ENCODE measurements at regions not wholly inside any gene's neighbourhood (a gene's known extent, or its start where the extent isn't known, plus 50 kb on each side); places are given as distances from the start of the nearest gene placed in this dataset.
"Not testable (repeated sequence)": the region's sequence is repeated elsewhere in the genome, so short reads cannot be mapped to it uniquely, and the experiment has no call there.

- DNase-seq (ENCODE audit: low spot score): no peak
Observed at GRCh38 chr18:3328532-3328931, 66.6 kb downstream of the MYL12B start.

GRCh38 chr18:3329471-3329870 lies 67.5 kb downstream of the MYL12B start:
- no peak for DNase-seq (ENCODE audit: low spot score)

GRCh38 chr18:3329872-3330271 lies 67.9 kb downstream of the MYL12B start:
- no peak for DNase-seq (ENCODE audit: low spot score)

GRCh38 chr18:3330622-3331021 lies 68.7 kb downstream of the MYL12B start:
- DNase-seq (ENCODE audit: low spot score): no peak

GRCh38 chr18:3332376-3332775 lies 70.4 kb downstream of the MYL12B start:
- DNase-seq (ENCODE audit: low spot score): no peak

GRCh38 chr18:3333056-3333720 lies 71.3 kb downstream of the MYL12B start:
- no peak for DNase-seq (ENCODE audit: low spot score)

GRCh38 chr18:3333721-3334386 lies 71.9 kb downstream of the MYL12B start:
- DNase-seq (ENCODE audit: low spot score): no peak

GRCh38 chr18:3340015-3340681 lies 78.2 kb downstream of the MYL12B start:
- DNase-seq (ENCODE audit: low spot score): no peak

- no peak for DNase-seq (ENCODE audit: low spot score)
Observed at GRCh38 chr18:3340682-3341097, 78.8 kb downstream of the MYL12B start.

- no peak for DNase-seq (ENCODE audit: low spot score)
Observed at GRCh38 chr18:3342628-3343027, 80.7 kb downstream of the MYL12B start.

GRCh38 chr18:3345452-3345851 lies 83.5 kb downstream of the MYL12B start:
- DNase-seq (ENCODE audit: low spot score): no peak

GRCh38 chr18:3345885-3346284 lies 84.0 kb downstream of the MYL12B start:
- DNase-seq (ENCODE audit: low spot score): no peak

- DNase-seq (ENCODE audit: low spot score): no peak
Observed at GRCh38 chr18:3346487-3346886, 84.6 kb downstream of the MYL12B start.

GRCh38 chr18:3347286-3347803 lies 85.4 kb downstream of the MYL12B start:
- no peak for DNase-seq (ENCODE audit: low spot score)

GRCh38 chr18:3348176-3348575 lies 86.2 kb downstream of the MYL12B start:
- DNase-seq (ENCODE audit: low spot score): no peak

GRCh38 chr18:3349046-3349841 lies 87.3 kb downstream of the MYL12B start:
- not testable (repeated sequence) for DNase-seq (ENCODE audit: low spot score)

GRCh38 chr18:3350021-3350420 lies 88.1 kb downstream of the MYL12B start:
- DNase-seq (ENCODE audit: low spot score): no peak

- DNase-seq (ENCODE audit: low spot score): no peak
Observed at GRCh38 chr18:3350566-3351527, 88.9 kb downstream of the MYL12B start.

- no peak for DNase-seq (ENCODE audit: low spot score)
Observed at GRCh38 chr18:3354506-3354905, 92.6 kb downstream of the MYL12B start.

- no peak for DNase-seq (ENCODE audit: low spot score)
Observed at GRCh38 chr18:3356614-3357013, 93.4 kb upstream of the TGIF1 start.

GRCh38 chr18:3357516-3357915 lies 92.5 kb upstream of the TGIF1 start:
- DNase-seq (ENCODE audit: low spot score): no peak
